Prostate gland (tissue), 2 donors: ENCODE measurements at regions not wholly inside any gene's neighbourhood (a gene's known extent, or its start where the extent isn't known, plus 50 kb on each side); places are given as distances from the start of the nearest gene placed in this dataset.

Experiments
- CTCF ChIP-seq, 4 experiments: fragments of 200-600 bp in 2 of 4; fragments of 450-650 bp in 2 of 4; sonication (generic) in 2 of 4; IDR thresholded peaks; 1 replicate in 3 of 4; 2 replicates in 1 of 4; pipeline ENCODE4 v1.5.1; 2016 to 2019; ENCODE audit warnings: antibody characterized with exemption in 4 of 4, mild to moderate bottlenecking in 2 of 4, moderate library complexity in 2 of 4
- POLR2A ChIP-seq: fragments of 450-650 bp; IDR thresholded peaks from one replicate; pipeline ENCODE4 v1.6.1; 2016; ENCODE audit warnings: antibody characterized with exemption, mild to moderate bottlenecking

GRCh38 chr5:162243651-162244050, 176.1 kb downstream of the GABRG2 start:
- TF ChIP-seq CTCF (IDR thresholded peaks at IDR 0.05), result no peak
- no peak for TF ChIP-seq POLR2A
